Neural cell (in vitro differentiated cells): ENCODE measurements at regions not wholly inside any gene's neighbourhood (a gene's known extent, or its start where the extent isn't known, plus 50 kb on each side); places are given as distances from the start of the nearest gene placed in this dataset.

Experiments used
- H2AFZ ChIP-seq: fragments of 200-600, 300-800 bp; sonication (generic), shearing (Covaris generic); 2 replicates; pipeline ENCODE4 v1.6.0; 2014; ENCODE audit warnings: low read depth, mild to moderate bottlenecking, antibody characterized with exemption, low read length, moderate library complexity
- H3F3A ChIP-seq: fragments of 200-600 bp; shearing (Covaris generic); 2 replicates; pipeline ENCODE4 v1.6.1; 2016; ENCODE audit warnings: mild to moderate bottlenecking, moderate library complexity, mixed read lengths, antibody characterized with exemption, low read length; ENCODE audit not compliant: insufficient read depth, poor library complexity, severe bottlenecking
- H3K27ac ChIP-seq: fragments of 200-600, 300-800 bp; sonication (generic), shearing (Covaris generic); 2 replicates; pipeline ENCODE4 v1.5.1; 2014; ENCODE audit warnings: mild to moderate bottlenecking, low read length, moderate library complexity
- H3K27me3 ChIP-seq: fragments of 300-800, 200-600 bp; sonication (generic), shearing (Covaris generic); 2 replicates; pipeline ENCODE4 v1.6.0; 2014; ENCODE audit warnings: mild to moderate bottlenecking, low read depth, low read length, moderate library complexity; ENCODE audit not compliant: insufficient read depth
- H3K36me3 ChIP-seq: fragments of 300-800, 200-600 bp; sonication (generic), shearing (Covaris generic); 2 replicates; pipeline ENCODE4 v1.5.1; 2014; ENCODE audit warnings: mild to moderate bottlenecking, antibody characterized with exemption, low read length, moderate library complexity; ENCODE audit not compliant: insufficient read depth
- H3K4me2 ChIP-seq: fragments of 300-800, 200-600 bp; sonication (generic), shearing (Covaris generic); 2 replicates; pipeline ENCODE4 v1.6.0; 2014; ENCODE audit warnings: mild to moderate bottlenecking, low read length
- H3K4me3 ChIP-seq: fragments of 300-800, 200-600 bp; sonication (generic), shearing (Covaris generic); 2 replicates; pipeline ENCODE4 v1.5.1; 2014; ENCODE audit warnings: mild to moderate bottlenecking, low read length, moderate library complexity
- H3K79me2 ChIP-seq: fragments of 200-600 bp; shearing (Covaris generic); replicated peaks from 2 replicates; pipeline ENCODE4 v1.6.0; 2014; ENCODE audit warnings: mild to moderate bottlenecking, low read length, moderate library complexity; ENCODE audit not compliant: insufficient read depth
- H3K9ac ChIP-seq: fragments of 300-800, 200-600 bp; sonication (generic), shearing (Covaris generic); 2 replicates; pipeline ENCODE4 v1.6.1; 2016; ENCODE audit warnings: mild to moderate bottlenecking, low read length, mixed read lengths
- H3K9me2 ChIP-seq: fragments of 200-600 bp; shearing (Covaris generic); 2 replicates; pipeline ENCODE4 v1.6.1; 2016; ENCODE audit warnings: mild to moderate bottlenecking, low read length, mixed read lengths; ENCODE audit not compliant: insufficient read depth
- H3K9me3 ChIP-seq: fragments of 200-600, 300-800 bp; sonication (generic), shearing (Covaris generic); 2 replicates; pipeline ENCODE4 v1.6.1; 2016; ENCODE audit warnings: mild to moderate bottlenecking, mixed run types, low read length, moderate library complexity, mixed read lengths
- H4K20me1 ChIP-seq: fragments of 200-600 bp; shearing (Covaris generic); 2 replicates; pipeline ENCODE4 v1.6.1; 2016; ENCODE audit warnings: mild to moderate bottlenecking, mixed run types; ENCODE audit not compliant: insufficient read depth
- CTCF ChIP-seq: fragments of 450-650 bp; IDR thresholded peaks from 2 replicates; pipeline ENCODE4 v1.5.1; 2014; ENCODE audit warnings: antibody characterized with exemption, mild to moderate bottlenecking, moderate library complexity; ENCODE audit not compliant: poor library complexity, severe bottlenecking
- EP300 ChIP-seq: fragments of 450-650 bp; conservative IDR thresholded peaks from 2 replicates; pipeline ENCODE4 v1.6.1; 2014; ENCODE audit warnings: antibody characterized with exemption, mild to moderate bottlenecking, moderate library complexity; ENCODE audit not compliant: poor library complexity, severe bottlenecking
- EZH2 ChIP-seq: fragments of 200-600, 300-800 bp; shearing (Covaris generic), sonication (generic); IDR thresholded peaks from 2 replicates; pipeline ENCODE4 v1.6.1; 2014; ENCODE audit warnings: antibody characterized with exemption, low read length, borderline replicate concordance, mild to moderate bottlenecking; ENCODE audit not compliant: insufficient read depth, poor library complexity, severe bottlenecking
- MXI1 ChIP-seq: fragments of 450-650 bp; conservative IDR thresholded peaks from 2 replicates; pipeline ENCODE4 v1.6.1; 2014; ENCODE audit warnings: antibody characterized with exemption, mild to moderate bottlenecking; ENCODE audit not compliant: poor library complexity, severe bottlenecking
- POLR2AphosphoS5 ChIP-seq: IDR thresholded peaks from 2 replicates; pipeline ENCODE4 v1.6.1; 2012
- RAD21 ChIP-seq: fragments of 450-650 bp; conservative IDR thresholded peaks from 2 replicates; pipeline ENCODE4 v1.6.1; 2014; ENCODE audit warnings: antibody characterized with exemption, mild to moderate bottlenecking, moderate library complexity
- REST ChIP-seq: IDR thresholded peaks from 2 replicates; pipeline ENCODE4 v1.6.1; 2012; ENCODE audit warnings: borderline replicate concordance
- SMC3 ChIP-seq: fragments of 450-650 bp; conservative IDR thresholded peaks from 2 replicates; pipeline ENCODE4 v1.6.1; 2014; ENCODE audit warnings: antibody characterized with exemption, mild to moderate bottlenecking, moderate library complexity; ENCODE audit not compliant: poor library complexity
- TAF1 ChIP-seq: IDR thresholded peaks from 2 replicates; pipeline ENCODE4 v1.6.1; 2012; ENCODE audit warnings: low read depth

GRCh38 chrX:94600077-94600476, 926.1 kb downstream of the FAM133A start:
- H3K27me3 ChIP-seq, result no peaks in the 10 kb centered on the region

GRCh38 chrX:94612140-94612539, 938.1 kb downstream of the FAM133A start:
- Histone ChIP-seq H3K27me3 (no peaks in the 10 kb centered on the region), H4K20me1 (no peaks in the 10 kb centered on the region), H3K79me2 (no peaks in the 10 kb centered on the region), H3K9ac (no peak overlapping the region), H2AFZ (no peak overlapping the region), H3K4me3 (no peak overlapping the region), H3K9me3 (no peaks in the 10 kb centered on the region), H3K9me2 (no peaks in the 10 kb centered on the region), H3F3A (no peaks in the 10 kb centered on the region), H3K36me3 (no peaks in the 10 kb centered on the region), H3K4me2 (no peak overlapping the region), H3K27ac (no peak overlapping the region)
- no peak for TF ChIP-seq CTCF
- no peak for TF ChIP-seq EZH2
- TF ChIP-seq MXI1, result no peak
- TF ChIP-seq TAF1, result no peak
- no peak for TF ChIP-seq RAD21
- TF ChIP-seq SMC3, result no peak
- TF ChIP-seq POLR2AphosphoS5, result no peak
- TF ChIP-seq REST, result no peak
- no peak for TF ChIP-seq EP300

More at GRCh38 chrX:94600077-94600476, 926.1 kb downstream of the FAM133A start:
- H3K9me3 ChIP-seq, result no peaks in the 10 kb centered on the region
- no peak overlapping the region for H3K9ac ChIP-seq
- TF ChIP-seq SMC3 (no peak), CTCF (no peak), MXI1 (no peak), EZH2 (no peak), POLR2AphosphoS5 (no peak), EP300 (no peak)
- H3F3A ChIP-seq, result no peaks in the 10 kb centered on the region
- H3K36me3 ChIP-seq, result no peaks in the 10 kb centered on the region
- no peak overlapping the region for H2AFZ ChIP-seq
- H3K27ac ChIP-seq, result no peak overlapping the region
- H4K20me1 ChIP-seq, result no peaks in the 10 kb centered on the region
- H3K4me2 ChIP-seq, result no peak overlapping the region
- no peaks in the 10 kb centered on the region for H3K79me2 ChIP-seq
- H3K9me2 ChIP-seq, result no peaks in the 10 kb centered on the region
- H3K4me3 ChIP-seq, result no peak overlapping the region
